Smooth muscle cell of the brain vasculature (primary cell): ENCODE measurements at regions not wholly inside any gene's neighbourhood (a gene's known extent, or its start where the extent isn't known, plus 50 kb on each side); places are given as distances from the start of the nearest gene placed in this dataset.

Experiments used
- DNase-seq: peaks from one replicate; pipeline ENCODE4 v3.0.0-alpha.2; 2012; ENCODE audit warnings: low read depth, low spot score

DNA sequence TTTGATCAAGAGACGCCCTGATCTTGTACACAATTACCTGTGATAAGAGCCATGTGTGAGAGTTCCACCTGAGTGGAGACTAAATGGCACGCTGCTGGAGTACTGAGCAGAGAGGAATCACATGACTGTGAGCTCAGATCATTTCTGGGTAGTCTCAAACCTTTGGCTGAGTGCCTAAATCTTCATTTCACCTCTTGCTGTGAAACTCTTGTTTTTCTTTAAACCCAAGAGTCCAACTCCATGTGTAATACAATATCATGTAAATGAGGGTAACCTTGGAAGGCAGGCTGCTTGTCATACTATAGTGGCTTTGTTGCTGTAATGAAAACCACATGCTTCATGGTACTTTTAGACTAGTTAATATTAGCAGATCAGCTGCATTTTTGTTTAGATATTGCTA is 156.9 kb downstream of the CAND1 start:
- peak; percentile 95 for DNase-seq

DNA sequence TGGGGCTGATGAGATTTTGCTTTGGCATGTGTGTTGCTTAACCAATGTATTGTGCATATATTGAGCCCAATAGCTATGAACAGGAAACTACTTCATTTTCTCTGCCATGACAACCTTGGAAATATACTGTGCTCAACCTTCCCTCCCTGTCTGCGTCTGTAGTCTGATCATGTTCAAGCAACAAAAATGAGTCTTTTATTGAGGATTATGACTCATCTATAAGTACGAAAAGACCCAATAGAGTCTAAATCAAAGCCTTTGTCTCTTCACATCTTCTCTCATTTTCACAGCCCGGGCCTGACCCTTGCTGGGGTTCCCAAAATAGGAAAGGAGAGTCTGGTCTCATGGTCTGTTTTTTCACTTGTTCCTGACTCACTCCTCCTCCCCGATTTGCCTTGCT is 158.2 kb downstream of the CAND1 start:
- no peak for DNase-seq

DNA sequence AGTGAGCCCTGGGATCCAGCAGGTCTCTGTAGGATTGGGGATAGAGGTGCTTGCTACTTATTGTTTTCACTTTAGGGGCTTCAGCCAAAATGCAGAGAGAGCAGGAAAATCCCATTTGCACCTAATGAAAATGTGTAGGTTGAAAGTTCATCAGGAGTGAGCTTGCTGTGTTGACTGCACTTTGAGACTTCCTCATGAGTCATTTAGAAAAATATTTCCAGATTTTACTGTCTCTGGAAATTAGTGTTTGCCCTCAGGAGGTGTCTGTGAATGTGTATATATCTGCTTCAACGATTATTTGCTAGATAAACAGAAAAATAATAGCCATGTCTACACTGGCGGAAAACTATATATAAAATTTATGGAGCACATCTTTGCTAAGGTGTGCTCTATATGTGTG is 159.3 kb downstream of the CAND1 start:
- DNase-seq = no peak

DNA sequence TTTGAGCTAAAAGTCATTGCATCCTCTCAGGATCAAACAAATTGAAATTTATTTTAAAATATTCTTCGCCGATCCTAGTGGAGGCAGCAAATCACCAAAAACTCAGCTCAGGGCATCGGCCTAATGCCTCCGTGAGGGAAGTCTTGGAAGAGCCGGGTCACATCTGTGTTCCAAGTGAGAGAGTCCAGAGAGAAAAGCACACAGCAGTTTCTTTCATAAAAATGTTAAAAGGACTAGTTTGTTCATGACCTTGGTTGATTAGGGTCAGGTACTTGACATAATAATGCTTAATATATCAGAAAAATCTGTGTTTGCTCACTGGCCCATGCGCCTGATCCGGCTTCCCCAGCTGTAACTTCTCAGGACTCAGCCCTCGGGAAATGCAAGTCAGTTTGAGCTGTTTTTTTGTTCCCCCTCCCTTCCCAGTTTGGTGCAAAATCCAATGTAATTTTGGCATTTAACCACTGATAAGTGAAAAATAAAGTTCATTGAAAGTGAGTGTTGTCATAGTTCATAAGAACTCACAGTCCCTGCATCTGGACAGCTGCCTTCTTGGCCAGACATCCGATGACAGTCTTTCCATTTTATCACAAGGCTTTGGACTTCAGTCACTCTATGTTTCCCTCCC is 161.7 kb downstream of the CAND1 start:
- DNase-seq = no peak

DNA sequence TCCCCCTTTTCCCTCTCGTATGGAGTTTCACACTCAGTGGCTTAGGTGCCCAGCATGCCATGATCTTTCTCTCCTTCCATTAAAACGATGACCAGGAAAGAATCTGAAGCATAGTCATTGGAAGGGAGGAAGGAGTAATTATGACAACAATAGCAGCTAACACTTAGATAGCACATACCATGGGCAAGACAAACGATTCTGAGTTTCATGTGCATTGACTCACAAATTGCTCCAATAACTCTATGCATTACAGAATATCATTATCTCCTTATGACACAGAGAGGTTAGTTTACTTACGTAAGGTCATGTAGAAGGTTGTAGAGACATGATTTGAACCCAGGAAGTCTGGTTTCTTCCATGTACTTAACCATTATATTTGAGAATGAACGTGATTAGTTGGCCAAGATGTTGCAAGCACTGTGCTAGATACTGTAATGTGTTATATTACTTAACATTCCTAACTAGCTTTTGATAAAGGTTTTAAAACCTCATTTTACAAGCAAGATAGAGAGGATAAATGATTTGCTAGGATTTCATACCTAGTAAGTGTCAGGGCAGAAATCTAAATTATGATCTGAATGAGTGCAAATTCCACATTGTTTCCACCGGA is 162.4 kb downstream of the CAND1 start:
- DNase-seq = no peak

DNA sequence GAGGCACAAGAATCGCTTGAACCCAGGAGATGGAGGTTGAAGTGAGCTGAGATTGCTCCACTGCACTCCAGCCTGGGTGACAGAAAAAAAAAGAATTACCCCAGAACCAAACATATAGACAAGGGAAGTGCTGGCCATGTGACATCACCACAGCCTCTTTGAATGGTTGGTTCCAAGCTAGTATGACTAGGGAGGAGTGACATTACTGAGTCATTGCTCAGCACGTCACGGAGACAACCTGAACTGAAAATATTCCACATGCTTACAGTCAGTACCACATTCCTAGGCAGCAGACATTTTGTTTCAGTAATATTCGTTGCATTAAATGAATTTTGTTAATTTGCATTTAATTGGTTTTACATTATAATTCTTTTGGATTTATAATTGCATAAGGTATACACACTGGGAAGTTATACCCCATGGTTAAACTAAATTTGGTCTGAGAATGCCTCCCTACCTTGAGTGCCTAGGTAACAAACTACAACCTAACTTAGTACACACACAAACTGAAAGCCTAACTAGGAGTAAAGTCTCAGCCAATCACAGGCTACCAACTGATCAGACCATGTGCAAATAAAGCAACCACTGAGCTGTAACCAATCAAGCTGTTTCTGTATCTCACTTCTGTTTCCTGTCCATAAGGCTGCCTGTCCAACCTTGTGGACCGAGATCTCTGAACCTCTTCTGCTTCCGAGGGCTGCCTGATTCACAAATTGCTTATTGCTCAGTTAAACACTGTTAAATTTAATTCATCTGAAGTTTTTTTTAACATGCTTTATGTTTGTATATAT is 164.4 kb downstream of the CAND1 start:
- DNase-seq = no peak

DNA sequence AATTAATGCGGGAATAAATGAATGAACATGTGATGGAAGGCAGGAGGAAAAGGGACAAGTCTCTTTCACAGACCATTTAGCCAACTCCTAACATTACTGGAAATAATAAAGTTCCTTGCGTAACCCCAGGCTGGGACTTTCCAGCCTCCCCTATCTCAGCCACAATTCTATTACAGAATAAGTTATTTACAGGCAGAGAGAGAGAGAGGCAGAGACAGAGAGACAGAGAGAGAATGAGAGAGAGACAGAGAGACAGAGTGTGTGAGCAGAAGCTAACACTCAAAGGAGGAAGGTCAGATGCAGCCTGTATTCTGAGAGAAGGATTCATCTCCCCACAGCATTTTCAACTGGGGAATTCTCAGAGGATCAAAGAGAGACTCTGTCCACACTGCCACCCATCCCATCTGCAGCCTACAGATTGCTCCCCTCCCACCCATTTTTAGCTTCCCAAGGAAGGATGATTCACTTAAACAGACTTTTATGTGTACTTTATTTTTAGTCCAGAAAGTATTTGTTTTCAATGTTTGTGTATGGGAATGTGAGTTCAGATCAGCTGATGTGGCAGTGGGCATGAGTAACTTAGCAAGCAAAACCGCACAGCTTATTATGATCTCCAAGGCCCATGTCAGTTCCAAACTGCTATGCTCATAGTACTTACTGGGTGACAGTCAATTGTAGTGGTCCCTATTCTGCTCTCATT is 165.7 kb downstream of the CAND1 start:
- peak; percentile 83 for DNase-seq

DNA sequence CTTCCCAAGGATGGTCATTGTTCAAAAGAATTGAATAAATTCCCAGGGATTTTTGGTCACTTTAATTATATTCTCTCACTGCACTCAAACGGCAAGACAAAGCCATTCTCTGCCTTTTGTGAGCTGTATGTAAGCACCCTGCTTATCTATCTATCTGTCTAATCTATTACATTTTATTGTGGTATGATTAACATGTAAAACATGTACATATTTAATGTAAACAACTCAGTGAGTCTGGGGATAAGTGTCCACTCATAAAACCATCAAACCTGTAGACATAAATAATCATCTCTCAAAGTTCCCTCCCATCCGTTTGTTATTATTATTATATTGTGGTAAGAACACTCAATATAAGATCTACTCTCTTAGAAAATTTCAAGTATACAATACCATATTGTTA is 167.1 kb downstream of the CAND1 start:
- no peak for DNase-seq

DNA sequence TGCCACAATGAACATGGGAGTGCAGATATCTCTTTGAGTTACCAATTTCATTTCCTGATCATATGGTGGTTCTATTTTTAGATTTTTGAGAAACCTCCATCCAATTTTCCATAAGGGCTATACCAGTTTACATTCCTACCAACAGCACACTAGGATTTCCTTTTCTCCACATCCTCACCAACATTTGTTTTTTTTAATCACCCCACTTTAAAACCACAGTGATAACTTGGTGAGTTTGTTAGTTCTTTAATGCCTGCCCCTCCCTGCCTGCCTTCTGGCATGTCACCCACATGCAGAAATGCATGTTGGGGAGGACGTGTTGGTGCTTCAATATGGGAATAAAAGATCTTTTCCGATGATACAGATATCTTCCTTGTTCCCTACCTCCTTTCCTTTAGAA is 167.9 kb downstream of the CAND1 start:
- DNase-seq = no peak

DNA sequence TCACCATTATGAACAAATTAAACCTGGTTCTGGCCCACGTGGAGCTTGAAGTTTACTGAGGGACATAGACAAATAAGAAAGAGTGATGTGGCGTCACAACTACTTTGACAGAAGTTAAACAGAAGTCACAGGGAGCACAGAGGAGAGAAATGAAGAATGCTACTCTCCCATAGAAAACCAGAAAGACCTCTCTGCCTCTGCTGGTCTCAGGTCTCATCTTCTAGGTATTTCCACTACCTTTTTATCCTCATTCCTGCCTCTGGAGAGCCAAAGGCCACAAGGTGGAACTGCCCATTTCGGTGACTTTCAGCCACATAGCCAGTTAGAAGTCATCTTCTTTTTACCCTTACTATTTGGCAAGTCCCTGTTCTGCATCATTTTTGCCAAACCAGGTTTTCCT is 170.5 kb downstream of the CAND1 start:
- DNase-seq = no peak

DNA sequence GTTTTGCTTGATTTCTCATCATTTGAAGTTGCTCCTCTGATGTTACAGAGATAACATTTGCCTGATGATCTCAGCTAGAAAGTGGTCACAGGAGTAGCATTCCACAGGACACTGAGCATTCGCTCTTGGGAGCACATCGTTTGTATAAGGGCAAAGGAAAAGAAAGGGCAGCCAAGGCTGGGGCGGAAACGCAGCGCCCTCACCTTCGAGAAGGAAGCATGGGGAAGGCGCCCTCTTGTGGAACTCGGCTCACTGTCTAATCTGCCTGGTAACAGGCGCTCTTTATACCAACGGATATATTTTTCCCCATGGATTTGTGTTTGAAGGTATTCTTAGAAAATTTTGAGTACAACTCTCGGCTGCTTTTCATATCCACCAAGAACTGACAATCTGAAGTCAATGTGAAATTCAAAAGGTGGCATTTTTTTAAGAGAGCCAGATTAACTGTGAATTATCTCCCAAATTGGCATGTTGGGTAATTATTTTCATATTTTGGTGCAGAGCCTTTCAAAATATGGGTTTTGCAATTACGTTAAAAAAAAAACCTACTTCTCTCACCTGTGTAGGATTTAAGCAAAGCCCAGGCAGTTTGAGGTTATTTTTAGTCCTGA is 172.7 kb downstream of the CAND1 start:
- peak; percentile 75 for DNase-seq

DNA sequence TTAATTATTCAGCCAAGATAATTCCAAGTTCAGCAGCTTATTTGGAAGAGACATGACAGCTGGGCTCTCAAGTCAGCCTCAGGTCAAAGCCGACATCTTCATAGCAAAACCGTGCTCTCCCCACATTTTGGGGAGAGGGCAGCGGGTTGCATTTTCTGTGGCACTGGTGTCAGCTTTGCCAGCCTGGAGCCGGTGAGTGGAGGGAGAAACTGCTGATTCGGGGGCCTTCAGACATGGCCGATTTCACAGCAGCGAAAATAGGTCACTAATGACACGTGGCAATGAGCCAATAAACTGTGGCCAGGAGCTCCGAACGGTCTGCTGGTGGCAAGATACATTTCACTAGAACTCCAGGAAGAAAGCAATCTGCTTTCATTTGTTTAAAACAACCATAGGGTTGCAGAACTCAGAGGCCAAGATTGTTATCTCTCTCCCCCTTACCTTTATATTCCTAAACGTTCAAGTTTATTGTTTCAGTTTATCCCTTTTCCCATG is 173.2 kb downstream of the CAND1 start:
- no peak for DNase-seq

DNA sequence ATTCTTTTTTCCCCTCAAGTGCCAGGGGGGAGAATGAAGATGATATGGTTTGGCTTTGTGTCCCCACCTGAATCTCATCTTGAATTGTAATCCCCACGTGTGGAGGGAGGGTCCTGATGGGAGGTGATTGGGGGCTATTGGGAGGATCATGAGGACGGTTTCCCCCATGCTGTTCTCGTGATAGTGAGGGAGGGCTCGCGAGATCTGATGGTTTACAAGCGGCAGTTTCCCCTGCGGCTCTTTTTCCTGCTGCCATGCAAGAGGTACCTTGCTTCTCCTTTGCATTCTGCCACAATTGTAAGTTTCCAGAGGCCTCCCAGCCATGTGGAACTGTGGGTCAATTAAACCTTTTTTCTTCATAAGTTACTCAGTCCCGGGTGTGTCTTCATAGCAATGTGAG is 173.7 kb downstream of the CAND1 start:
- DNase-seq = no peak

DNA sequence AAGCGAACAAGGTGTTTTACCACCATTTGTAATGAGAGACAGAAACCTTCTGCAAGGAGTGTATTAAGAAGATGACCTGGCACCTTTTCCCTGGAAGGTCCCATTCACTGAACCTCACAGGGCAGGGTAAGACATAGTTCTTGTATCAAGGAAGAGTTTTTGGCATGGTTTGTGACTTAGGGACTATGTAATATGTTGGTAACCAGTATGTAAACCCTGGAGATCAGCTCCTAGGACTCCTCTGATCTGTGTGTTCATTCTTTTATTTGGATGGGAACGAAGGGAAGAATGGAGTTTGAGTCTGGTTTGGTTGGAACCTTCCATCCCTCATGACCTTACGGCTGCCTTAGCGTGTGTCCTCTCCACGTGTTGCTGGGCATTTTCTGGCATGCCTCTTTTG is 175.4 kb downstream of the CAND1 start:
- no peak for DNase-seq

DNA sequence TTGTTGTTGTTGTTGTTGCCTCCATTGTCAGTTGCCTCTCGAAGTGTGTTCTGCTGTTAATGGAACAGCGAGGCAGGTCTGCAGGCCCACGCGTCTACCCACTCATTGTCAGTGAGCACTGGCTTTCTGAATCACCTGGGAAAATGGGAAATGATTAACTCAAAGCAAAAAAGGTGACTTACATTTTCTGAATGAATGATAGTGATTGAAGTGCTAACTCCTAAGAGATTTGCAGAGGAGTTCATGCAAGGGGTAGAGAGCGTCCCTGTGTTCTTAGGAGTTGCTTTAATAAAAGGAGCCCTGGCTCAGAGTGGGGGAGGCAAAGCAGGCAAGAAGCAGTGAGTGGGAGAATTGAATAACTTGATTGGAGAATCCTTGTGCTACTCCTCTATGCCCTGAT is 177.6 kb downstream of the CAND1 start:
- no peak for DNase-seq

DNA sequence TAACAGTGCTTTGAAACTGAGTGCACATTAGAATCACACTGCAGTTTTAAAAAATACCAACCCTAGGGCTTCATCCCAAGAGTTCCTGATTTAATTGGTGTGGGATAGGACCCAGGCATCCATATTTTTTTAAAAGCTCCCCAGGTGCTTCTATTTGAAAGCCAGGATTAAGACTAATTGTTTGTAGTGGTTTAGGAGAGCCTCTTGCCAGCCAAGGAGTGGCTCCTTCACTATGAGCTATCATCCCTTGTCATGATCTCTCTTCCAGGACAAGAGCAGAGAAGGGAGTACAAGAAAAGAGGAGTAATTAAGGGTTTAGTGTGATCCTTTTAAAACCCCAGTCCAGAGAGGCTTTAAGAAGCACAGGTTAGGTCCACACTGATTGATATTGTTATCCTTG is 178.0 kb downstream of the CAND1 start:
- no peak for DNase-seq

DNA sequence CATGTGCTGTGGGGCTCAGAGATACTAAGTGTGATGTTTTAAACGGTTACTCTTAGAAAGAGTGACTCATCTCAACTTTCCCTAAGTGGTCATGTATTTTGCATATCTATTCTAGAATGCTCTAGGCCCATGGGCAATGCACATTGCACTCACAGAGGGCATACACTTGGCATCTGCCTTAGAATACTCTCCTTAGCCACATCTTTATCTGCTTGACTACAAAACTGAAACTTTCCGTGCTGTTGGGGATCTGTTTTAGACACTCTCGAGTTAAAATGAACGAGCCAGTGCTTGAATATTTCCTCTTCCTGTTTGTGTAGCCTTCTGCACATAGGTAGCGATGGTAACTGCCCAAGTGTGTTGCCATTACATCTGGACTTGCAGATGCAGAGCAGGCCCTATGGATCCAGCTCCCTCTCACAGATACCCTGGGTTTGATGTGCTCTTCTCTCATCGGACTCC is 180.5 kb downstream of the CAND1 start:
- no peak for DNase-seq

DNA sequence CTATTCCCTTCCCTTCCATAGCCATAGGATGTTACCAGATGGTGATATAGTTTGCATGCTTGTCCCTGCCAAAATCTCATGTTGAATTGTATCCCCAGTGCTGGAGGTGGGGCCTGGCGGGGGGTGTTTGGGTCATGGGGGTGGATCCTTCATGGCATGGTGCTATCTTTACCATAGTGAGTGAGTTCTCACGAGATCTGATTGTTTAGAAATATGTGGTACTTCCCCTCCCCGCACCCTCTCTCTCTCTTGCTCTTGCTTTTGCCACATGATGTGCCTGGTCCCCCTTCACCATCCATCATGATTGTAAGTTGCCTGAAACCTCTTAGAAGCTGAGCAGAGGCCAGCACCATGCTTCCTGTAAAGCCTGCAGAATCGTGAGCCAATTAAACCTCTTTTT is 181.3 kb downstream of the CAND1 start:
- no peak for DNase-seq

DNA sequence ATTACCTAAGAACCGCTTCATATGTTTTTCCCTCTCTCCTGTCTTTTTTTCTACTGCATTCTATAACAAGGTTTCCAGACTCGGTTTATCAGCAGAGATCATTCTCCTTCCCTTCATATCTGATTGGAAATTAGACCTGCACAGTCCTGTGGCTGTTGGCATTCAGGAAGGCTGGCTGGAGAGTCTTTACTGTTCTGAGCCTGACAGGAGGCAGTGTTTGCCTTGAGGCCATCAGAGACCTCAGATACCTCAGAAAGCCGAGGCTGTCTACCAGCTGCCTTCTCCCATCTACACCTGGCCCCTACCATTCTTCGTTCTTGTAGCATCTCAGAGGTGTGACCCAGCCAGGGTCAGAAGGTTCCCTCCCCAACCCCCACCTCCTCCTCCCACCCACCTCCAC is 182.0 kb downstream of the CAND1 start:
- no peak for DNase-seq

DNA sequence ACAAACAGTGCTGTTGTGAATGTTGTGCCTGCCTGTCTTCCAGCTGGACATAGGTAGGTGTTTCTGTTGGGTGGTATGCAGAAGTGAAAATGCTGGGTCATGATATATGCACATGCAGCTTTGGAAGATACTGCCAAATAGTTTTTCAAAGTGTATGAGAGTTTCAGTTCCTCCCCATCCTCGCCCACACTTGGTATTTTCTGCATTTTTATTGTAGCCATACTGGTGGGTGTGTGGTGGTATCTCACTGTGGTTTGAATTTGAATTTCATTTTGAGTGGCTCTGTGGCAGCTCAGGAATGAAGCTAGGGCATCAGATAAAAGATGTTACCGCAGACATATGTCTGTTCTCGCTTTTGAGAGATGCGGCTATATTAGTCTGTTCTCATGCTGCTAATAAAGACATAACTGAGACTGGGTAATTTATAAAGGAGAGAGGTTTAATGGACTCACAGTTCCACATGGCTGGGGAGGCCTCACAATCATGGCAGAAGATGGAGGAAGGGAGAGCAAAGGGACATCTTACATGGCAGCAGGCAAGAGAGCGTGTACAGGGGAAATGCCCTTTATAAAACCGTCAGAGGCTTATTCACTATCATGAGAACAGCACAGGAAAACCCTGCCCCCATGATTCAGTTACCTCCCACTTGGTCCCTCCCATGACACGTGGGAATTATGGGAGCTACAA is 183.1 kb downstream of the CAND1 start:
- DNase-seq = no peak

DNA sequence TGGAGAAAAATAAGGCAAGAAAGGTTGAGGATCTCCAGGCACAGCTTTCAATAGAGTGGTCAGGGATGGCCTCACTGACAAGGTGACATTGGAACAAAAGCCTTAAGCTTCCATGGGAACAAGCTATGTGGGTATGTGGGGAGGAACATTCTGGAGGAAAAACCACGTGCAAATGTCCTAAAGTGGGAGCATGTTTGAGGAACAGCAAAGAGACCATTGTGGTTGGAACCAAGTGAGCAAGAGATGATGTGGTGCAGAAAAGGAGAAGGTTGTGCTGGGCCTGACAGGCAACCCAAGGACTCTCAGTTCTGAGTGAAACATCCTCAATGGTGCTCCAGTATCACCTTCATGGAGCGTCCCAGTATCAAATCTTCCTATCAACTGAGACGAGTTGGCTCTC is 184.0 kb downstream of the CAND1 start:
- no peak for DNase-seq
